ENCODE measurements at regions not wholly inside any gene's neighbourhood (a gene's known extent, or its start where the extent isn't known, plus 50 kb on each side); places are given as distances from the start of the nearest gene placed in this dataset.

DNA sequence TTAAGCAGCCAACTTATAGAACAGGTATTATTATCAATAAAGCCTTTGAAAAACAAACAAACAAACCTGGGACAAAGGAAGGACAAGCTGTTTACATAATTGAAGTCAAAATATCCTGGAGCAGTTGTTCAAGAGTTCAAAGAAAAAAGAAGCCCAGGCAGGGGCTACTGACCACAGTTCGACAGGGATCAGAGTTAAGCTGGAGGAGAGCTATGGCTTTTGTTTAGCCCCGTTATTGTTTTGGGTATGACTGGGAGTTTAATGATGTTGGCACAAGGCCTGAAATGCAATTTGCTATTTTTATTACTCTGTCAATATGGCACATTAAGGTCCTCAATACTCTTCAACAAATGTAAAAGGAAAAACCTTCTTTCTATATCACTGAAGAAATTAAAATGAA, 624.4 kb upstream of the KLHL1 start:
- TF ChIP-seq, protein P1, sequence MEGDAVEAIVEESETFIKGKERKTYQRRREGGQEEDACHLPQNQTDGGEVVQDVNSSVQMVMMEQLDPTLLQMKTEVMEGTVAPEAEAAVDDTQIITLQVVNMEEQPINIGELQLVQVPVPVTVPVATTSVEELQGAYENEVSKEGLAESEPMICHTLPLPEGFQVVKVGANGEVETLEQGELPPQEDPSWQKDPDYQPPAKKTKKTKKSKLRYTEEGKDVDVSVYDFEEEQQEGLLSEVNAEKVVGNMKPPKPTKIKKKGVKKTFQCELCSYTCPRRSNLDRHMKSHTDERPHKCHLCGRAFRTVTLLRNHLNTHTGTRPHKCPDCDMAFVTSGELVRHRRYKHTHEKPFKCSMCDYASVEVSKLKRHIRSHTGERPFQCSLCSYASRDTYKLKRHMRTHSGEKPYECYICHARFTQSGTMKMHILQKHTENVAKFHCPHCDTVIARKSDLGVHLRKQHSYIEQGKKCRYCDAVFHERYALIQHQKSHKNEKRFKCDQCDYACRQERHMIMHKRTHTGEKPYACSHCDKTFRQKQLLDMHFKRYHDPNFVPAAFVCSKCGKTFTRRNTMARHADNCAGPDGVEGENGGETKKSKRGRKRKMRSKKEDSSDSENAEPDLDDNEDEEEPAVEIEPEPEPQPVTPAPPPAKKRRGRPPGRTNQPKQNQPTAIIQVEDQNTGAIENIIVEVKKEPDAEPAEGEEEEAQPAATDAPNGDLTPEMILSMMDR (IDR thresholded peaks at IDR 0.05), result no peak
- TF ChIP-seq POLR2A (IDR thresholded peaks at IDR 0.05), result no peak
